GM18505 (cell line): ENCODE measurements at regions not wholly inside any gene's neighbourhood (a gene's known extent, or its start where the extent isn't known, plus 50 kb on each side); places are given as distances from the start of the nearest gene placed in this dataset.
"Not testable (repeated sequence)": the region's sequence is repeated elsewhere in the genome, so short reads cannot be mapped to it uniquely, and the experiment has no call there.

ENCODE experiments used
- ATAC-seq: cut with Tn5 transposase; IDR thresholded peaks from one replicate; pipeline ENCODE4 v1.9.1; 2021; ENCODE audit not compliant: unreplicated experiment
- POLR2A ChIP-seq: IDR thresholded peaks from 4 replicates; pipeline ENCODE4 v1.6.1; 2011; ENCODE audit warnings: borderline replicate concordance; ENCODE audit not compliant: insufficient read depth, insufficient read length; ENCODE audit errors: extremely low read depth

DNA sequence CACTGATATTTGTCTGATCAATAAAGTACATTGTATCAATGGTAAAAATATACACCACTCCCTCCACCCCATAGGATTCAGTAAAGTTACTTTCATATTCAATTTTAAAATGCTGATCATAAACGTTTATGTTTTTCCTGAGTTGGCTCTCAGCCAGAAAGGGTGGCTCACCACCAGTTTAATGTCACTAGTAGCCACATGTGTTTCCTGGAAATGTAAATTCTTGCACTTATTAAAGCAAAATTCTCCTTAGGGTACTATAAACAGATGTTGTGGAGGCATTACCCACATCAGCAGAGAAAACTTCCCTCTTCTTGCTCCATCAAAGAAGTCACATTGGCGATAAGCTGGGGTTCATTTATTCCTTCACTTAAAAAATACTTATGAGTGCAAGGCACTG is 210.3 kb downstream of the SREK1 start:
- TF ChIP-seq POLR2A = no peak
- ATAC-seq = no peak

DNA sequence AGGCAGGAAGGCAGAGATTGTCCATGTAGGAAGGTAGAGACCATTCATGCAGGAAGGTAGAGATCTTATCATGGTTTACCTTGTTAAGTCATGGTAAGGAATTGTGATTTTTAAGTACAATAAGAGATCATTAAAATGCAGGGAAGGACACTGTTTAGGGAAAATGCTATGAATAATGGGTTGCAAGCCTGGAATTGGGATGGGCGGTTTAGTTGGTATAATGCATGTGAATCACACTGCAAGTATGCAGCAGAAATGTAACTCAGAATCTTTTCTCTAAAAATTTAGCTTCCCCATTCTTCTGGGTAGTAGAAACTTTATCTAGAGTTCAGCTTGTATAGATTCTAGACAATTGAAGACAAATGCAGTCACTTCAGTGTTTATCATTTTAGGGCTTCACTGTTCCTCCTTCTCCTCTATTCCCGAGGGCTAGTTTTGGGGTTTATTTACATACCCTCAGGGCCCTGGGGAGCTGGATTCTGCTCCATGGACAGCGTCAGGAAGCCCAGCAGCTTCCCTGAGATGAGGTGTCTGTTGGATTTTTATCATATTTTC is 212.0 kb downstream of the SREK1 start:
- no peak for TF ChIP-seq POLR2A
- ATAC-seq = no peak

DNA sequence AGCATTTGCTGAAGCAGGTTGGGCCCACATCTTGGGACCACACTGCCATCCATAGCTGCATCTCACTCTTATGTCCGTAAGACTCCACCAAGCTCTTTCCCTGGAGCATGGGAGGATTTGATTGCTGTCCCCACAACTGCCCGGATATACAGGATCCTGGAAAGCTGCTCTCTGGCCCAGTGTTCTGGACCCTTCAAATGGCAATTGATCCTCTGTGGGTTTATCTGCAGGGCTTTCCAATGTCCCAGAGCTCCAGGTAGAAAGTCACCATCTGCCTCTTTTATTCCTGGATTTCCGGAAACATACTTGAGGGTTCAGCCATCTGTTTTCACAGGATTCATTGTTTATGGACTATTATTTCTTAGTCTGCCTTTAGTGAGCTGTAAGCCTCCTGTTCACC is 214.6 kb downstream of the SREK1 start:
- ATAC-seq = no peak

DNA sequence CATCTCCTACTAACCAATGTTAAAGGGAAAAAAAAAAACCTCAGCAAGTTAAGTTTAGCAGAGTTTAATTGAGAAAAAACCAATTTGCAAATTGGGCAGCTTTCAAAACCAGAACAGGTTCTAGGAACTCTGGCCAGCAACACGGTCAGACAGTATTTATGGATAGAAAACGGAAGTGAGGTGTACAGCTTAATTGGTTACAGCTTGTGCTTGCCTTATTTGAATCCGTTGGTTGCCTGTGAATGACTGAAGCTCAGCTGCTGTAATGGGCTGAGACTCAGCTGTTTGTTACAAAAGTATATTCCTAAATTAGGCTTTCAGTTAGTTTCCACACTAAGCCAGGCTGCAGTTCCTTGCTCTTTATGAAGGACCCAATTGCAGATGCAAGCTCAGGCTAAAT is 217.0 kb downstream of the SREK1 start:
- ATAC-seq = no peak
- TF ChIP-seq POLR2A = no peak

More for the DNA sequence above, 214.6 kb downstream of the SREK1 start:
- TF ChIP-seq POLR2A = no peak

DNA sequence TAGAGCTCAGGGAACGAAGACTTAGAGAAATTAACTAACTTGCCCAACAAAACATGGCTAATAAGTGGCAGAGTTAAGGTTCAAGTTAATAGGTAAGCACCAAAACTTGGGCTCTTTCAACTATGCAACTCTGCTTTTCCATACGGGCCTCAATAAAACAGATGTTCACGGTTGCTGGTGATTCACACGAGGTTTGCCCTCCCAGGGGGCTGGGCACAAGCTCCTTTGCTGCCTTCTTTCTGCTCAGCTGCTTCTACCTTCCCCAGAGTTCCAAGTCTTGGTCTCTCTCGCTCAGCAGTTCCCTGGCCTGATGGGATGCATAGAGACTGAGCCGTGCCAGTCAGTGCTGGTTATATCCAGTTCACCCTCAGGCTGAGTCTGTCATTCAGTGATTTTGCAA is 217.9 kb downstream of the SREK1 start:
- ATAC-seq = no peak
- no peak for TF ChIP-seq POLR2A

DNA sequence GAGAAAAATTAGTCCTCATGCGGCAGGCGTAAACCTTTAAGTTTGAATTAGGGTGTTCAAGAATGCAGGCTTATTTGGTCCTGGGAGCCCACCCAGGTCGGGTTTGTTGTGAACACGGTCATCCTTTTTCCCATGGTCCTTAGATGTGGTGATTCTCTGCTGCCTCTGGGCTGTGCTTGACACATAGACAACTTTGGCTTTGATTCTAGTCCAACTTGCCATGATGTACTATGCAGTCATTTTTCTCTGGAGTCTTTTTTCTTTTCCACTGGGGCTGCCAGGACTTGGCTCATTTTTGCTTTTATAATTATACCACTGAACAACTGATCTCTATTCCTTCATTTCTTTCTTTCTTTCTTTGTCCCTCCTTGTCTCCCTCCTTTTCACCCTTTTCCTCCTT is 218.6 kb downstream of the SREK1 start:
- no peak for TF ChIP-seq POLR2A
- no peak for ATAC-seq

DNA sequence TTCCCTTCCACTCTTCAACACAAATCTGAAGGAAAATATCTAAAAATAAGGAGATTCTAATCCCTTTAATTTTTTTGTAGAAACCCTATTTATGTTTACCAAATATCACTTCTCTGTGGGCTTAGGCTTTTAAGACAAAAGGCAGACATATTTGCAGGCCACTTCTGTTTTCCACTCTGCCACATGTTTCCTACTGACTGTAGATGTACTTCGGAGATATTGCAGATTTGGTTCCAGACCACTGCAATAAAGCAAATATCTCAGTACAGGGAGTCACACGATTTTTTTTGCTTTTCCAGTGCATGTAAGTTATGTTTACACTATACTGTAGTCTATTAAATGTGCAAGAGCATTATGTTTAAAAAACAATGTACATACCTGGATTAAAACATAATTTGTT is 219.0 kb downstream of the SREK1 start:
- ATAC-seq = no peak
- TF ChIP-seq POLR2A = no peak

DNA sequence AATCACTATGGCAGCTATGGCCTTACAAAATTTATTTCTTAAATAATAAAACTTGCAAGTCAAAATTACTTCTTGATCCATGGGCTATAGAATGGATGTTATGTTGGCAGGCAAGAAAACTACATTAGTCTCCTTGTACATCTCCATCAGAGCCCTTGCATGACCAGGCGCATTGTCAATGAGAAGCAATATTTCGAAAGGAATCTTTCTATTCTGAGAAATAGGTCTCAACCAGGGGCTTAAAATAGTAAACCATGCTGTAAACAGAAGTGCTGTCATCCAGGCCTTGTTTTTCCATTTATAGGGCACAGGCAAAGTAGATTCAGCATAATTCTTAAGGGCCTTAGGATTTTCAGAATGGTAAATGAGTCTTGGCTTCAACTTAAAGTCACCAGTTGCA is 220.1 kb downstream of the SREK1 start:
- ATAC-seq = no peak
- no peak for TF ChIP-seq POLR2A

DNA sequence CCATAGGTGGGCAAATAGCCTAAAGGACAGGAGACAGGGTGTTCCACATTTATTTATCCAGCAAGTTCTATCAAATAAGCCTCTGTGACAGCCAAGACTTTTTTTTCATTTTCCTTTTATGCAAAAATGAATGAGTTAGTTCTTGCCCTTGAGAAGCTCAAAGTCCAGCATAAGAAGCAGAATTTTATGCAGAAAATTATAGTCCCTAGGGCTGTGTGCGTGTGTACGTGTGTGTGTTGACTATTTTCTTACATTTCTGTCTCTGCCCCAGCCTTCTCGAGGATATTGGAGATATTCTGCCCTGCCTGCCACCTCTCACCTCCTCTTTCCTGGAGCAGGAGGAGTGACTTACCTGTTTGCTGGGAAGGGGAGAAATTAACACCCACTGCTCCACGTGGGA is 221.9 kb downstream of the SREK1 start:
- TF ChIP-seq POLR2A = no peak
- no peak for ATAC-seq

DNA sequence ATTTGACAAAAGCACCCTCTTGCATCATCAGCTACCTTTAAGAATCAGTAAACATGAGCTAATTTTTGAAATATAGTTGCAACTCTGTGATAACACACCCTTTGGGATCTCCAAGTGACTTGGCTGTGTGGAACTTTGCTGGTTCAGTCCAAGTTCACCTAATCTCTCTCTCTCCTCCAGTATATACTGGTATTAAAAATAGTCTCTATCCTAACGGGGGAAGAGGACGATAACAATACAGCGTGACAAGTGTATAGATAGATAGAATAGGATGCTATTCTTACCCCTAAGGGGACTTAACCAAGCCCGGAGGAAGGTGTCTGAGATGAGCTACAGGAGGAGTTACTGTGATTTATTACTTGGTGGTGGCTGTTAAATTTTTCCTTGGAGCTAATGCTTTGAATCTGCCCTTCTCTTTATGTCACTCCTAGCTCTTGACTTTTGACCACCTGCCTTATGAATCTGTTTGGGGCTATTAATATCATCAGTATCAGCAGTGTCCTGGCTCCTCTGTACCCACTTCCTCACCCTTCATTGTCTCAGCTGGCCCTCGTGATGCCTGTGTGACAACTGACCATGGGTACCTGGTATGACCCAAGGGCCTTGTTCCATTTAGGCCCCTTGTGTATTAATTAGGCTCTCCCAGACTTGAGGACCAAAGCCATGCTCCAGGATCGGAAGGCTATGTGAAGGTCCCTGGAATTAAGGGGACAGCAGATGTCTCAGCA is 223.9 kb downstream of the SREK1 start:
- no peak for TF ChIP-seq POLR2A
- ATAC-seq = no peak

GRCh38 chr5:66368811-66369210 is 224.7 kb downstream of the SREK1 start:
- no peak for TF ChIP-seq POLR2A

DNA sequence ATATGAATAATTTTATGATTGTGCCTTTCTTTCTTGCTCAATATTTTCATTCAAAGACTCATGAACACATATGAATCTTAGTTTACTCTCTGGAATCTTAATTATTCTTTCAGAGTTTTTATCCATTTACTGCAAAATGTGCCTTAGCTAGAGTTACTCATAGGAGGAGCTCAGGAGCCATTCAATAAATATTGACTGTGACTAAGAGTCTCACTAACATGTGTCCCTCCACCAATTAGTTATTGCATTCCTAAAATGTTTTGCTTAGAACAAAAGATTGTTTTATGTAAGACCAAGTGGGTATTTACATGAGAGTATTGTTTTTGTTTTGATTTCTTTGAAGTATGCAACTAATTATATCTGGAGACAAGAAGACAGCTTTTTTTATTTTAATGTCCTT is 218.4 kb upstream of the MAST4 start:
- TF ChIP-seq POLR2A = no peak
- ATAC-seq = no peak

More at GRCh38 chr5:66368811-66369210, 224.7 kb downstream of the SREK1 start:
- no peak for ATAC-seq

DNA sequence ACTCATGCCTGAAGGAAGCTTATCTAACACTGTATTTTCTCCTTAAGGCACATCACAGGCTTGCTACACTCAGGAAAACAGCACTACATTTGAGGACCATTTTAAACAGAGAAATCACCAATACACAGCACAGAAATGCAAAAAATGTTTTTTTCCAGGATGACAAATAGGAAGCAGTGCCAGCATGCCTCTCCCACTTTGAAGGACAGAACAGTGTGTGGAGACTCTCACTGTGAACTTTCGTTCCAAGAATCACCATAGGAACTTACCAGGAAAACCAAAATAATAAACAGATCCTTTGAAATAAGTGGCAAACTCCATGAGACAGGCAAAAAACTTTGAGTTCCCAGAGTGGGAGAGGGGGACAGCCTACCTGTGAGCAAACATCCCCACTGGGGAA is 217.8 kb upstream of the MAST4 start:
- no peak for ATAC-seq
- TF ChIP-seq POLR2A = no peak

DNA sequence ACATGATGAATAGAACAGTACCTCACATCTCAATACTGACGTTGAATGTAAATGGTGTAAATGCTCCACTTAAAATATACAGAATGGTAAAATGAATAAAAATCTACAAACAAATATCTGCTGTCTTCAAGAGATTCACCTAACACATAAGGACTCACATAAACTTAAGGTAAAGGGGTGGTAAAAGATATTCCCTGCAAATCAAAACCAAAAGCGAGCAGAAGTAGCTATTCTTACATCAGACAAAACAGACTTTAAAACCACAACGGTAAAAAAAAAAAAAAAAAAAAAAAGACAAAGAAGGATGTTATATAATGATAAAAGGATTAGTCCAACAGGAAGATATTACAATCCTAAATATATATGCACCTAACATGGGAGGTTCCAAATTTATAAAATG is 214.0 kb upstream of the MAST4 start:
- no peak for ATAC-seq
- TF ChIP-seq POLR2A = no peak

GRCh38 chr5:66405145-66405544 is 191.0 kb upstream of the MAST4 start:
- not testable (repeated sequence) for ATAC-seq

DNA sequence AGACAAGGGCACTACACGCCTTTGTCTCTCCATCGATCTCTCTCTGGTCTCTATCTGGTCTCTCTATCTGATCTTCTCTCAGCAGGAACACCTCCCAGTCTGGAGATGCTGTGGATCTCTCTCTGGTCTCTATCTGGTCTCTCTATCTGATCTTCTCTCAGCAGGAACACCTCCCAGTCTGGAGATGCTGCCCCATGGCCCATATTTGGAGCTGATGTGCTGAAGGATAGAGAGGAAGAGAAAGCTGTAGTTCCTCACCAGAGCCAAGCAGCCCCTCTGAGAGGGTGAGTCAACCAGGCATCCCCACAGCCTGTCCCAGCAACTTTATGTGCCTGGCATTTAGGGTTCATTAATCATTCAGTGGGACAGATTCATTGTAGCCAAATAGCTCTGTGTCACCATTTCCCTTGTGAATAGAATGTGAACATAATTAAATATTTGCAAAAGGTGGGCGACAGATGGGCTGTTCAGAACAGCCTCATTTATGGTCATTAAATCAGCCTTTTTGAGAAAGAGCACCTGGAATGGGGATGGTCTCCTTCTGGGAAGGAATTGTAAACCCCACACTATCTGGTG is 189.3 kb upstream of the MAST4 start:
- no peak for TF ChIP-seq POLR2A
- ATAC-seq = no peak
